SK-N-SH (cell line): ENCODE measurements at regions not wholly inside any gene's neighbourhood (a gene's known extent, or its start where the extent isn't known, plus 50 kb on each side); places are given as distances from the start of the nearest gene placed in this dataset.

Source experiments
- CHD2 ChIP-seq: fragments of 150-350 bp; IDR thresholded peaks from 2 replicates; pipeline ENCODE4 v1.6.1; 2018; ENCODE audit warnings: low read length; ENCODE audit not compliant: partially characterized antibody
- FOXJ3 ChIP-seq: sonication (generic); formaldehyde crosslinking; IDR thresholded peaks from 2 replicates; pipeline ENCODE4 v1.5.1; 2020; ENCODE audit warnings: mild to moderate bottlenecking, missing genetic modification reagents
- MXI1 ChIP-seq: IDR thresholded peaks from 2 replicates; pipeline ENCODE4 v1.6.1; 2012; ENCODE audit warnings: mild to moderate bottlenecking, low read depth, low read length, improper control_type of control experiment
- RAD21 ChIP-seq: IDR thresholded peaks from 2 replicates; pipeline ENCODE4 v1.6.1; 2012; ENCODE audit warnings: mild to moderate bottlenecking, low read length
- RCOR1 ChIP-seq: fragments of 150-350 bp; IDR thresholded peaks from 2 replicates; pipeline ENCODE4 v1.6.1; 2017; ENCODE audit warnings: antibody characterized with exemption, low read length
- RFX5 ChIP-seq: IDR thresholded peaks from 2 replicates; pipeline ENCODE4 v1.6.1; 2012; ENCODE audit warnings: mild to moderate bottlenecking, improper control_type of control experiment, low read length
- SIN3A ChIP-seq: IDR thresholded peaks from 2 replicates; pipeline ENCODE4 v1.6.1; 2012; ENCODE audit warnings: low read depth, mild to moderate bottlenecking, low read length, moderate library complexity, borderline replicate concordance
- TAF1 ChIP-seq: IDR thresholded peaks from 2 replicates; pipeline ENCODE4 v1.6.1; 2012; ENCODE audit warnings: low read depth, mild to moderate bottlenecking, low read length, moderate library complexity, borderline replicate concordance
- YY1 ChIP-seq: IDR thresholded peaks from 2 replicates; pipeline ENCODE4 v1.4.0; 2012; ENCODE audit warnings: low read depth, mild to moderate bottlenecking
- TF ChIP-seq, protein P1 (sequence below): fragments of 200-600 bp; sonication (generic); IDR thresholded peaks from 2 replicates; pipeline ENCODE4 v1.6.1; 2017; ENCODE audit warnings: antibody characterized with exemption, mild to moderate bottlenecking, moderate library complexity
- TF ChIP-seq, protein P2 (sequence below): IDR thresholded peaks from 2 replicates; pipeline ENCODE4 v1.4.0; 2012; ENCODE audit warnings: low read depth
- TF ChIP-seq, protein P3 (sequence below): IDR thresholded peaks from 2 replicates; pipeline ENCODE4 v1.6.1; 2012; ENCODE audit warnings: mild to moderate bottlenecking, low read depth, low read length, moderate library complexity
- TF ChIP-seq, protein P4 (sequence below): IDR thresholded peaks from 2 replicates; pipeline ENCODE4 v1.4.0; 2012; ENCODE audit warnings: low read depth, borderline replicate concordance

DNA sequence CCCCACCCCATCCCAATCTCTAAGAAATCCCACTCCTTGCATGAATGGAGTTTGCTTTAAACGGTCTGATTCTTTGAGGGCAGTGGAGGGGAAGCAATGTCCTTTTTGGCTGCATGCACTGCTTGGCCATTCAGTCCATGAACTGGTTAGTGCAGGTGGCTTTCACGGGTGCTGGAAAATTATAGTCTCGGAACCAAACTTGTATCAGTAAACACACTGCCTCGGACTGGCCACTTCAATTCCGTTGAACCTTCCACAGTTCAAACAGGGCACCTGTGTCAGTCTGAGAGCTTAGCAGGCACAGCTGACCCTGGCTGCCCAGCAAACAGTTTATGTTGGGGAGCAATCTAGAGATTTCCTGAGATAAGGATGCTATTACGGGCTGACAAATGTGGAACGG is 255.6 kb downstream of the DHX15 start:
- TF ChIP-seq SIN3A (no peak), CHD2 (no peak), RCOR1 (no peak), FOXJ3 (CRISPR knock-in tag) (no peak), YY1 (no peak), TAF1 (no peak), RAD21 (no peak), RFX5 (no peak), MXI1 (no peak)
- TF ChIP-seq, protein P1, sequence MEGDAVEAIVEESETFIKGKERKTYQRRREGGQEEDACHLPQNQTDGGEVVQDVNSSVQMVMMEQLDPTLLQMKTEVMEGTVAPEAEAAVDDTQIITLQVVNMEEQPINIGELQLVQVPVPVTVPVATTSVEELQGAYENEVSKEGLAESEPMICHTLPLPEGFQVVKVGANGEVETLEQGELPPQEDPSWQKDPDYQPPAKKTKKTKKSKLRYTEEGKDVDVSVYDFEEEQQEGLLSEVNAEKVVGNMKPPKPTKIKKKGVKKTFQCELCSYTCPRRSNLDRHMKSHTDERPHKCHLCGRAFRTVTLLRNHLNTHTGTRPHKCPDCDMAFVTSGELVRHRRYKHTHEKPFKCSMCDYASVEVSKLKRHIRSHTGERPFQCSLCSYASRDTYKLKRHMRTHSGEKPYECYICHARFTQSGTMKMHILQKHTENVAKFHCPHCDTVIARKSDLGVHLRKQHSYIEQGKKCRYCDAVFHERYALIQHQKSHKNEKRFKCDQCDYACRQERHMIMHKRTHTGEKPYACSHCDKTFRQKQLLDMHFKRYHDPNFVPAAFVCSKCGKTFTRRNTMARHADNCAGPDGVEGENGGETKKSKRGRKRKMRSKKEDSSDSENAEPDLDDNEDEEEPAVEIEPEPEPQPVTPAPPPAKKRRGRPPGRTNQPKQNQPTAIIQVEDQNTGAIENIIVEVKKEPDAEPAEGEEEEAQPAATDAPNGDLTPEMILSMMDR: no peak
- TF ChIP-seq, protein P2, sequence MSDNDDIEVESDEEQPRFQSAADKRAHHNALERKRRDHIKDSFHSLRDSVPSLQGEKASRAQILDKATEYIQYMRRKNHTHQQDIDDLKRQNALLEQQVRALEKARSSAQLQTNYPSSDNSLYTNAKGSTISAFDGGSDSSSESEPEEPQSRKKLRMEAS: no peak
- TF ChIP-seq, protein P3, sequence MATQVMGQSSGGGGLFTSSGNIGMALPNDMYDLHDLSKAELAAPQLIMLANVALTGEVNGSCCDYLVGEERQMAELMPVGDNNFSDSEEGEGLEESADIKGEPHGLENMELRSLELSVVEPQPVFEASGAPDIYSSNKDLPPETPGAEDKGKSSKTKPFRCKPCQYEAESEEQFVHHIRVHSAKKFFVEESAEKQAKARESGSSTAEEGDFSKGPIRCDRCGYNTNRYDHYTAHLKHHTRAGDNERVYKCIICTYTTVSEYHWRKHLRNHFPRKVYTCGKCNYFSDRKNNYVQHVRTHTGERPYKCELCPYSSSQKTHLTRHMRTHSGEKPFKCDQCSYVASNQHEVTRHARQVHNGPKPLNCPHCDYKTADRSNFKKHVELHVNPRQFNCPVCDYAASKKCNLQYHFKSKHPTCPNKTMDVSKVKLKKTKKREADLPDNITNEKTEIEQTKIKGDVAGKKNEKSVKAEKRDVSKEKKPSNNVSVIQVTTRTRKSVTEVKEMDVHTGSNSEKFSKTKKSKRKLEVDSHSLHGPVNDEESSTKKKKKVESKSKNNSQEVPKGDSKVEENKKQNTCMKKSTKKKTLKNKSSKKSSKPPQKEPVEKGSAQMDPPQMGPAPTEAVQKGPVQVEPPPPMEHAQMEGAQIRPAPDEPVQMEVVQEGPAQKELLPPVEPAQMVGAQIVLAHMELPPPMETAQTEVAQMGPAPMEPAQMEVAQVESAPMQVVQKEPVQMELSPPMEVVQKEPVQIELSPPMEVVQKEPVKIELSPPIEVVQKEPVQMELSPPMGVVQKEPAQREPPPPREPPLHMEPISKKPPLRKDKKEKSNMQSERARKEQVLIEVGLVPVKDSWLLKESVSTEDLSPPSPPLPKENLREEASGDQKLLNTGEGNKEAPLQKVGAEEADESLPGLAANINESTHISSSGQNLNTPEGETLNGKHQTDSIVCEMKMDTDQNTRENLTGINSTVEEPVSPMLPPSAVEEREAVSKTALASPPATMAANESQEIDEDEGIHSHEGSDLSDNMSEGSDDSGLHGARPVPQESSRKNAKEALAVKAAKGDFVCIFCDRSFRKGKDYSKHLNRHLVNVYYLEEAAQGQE: no peak
- TF ChIP-seq, protein P4, sequence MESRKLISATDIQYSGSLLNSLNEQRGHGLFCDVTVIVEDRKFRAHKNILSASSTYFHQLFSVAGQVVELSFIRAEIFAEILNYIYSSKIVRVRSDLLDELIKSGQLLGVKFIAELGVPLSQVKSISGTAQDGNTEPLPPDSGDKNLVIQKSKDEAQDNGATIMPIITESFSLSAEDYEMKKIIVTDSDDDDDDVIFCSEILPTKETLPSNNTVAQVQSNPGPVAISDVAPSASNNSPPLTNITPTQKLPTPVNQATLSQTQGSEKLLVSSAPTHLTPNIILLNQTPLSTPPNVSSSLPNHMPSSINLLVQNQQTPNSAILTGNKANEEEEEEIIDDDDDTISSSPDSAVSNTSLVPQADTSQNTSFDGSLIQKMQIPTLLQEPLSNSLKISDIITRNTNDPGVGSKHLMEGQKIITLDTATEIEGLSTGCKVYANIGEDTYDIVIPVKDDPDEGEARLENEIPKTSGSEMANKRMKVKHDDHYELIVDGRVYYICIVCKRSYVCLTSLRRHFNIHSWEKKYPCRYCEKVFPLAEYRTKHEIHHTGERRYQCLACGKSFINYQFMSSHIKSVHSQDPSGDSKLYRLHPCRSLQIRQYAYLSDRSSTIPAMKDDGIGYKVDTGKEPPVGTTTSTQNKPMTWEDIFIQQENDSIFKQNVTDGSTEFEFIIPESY: no peak
